HG03565 (cell line): ENCODE measurements at regions not wholly inside any gene's neighbourhood (a gene's known extent, or its start where the extent isn't known, plus 50 kb on each side); places are given as distances from the start of the nearest gene placed in this dataset.
"Not testable (repeated sequence)": the region's sequence is repeated elsewhere in the genome, so short reads cannot be mapped to it uniquely, and the experiment has no call there.

ENCODE experiments used
- ATAC-seq: cut with Tn5 transposase; IDR thresholded peaks from one replicate; pipeline ENCODE4 v1.9.1; 2021; ENCODE audit warnings: mild to moderate bottlenecking, moderate library complexity; ENCODE audit not compliant: unreplicated experiment

DNA sequence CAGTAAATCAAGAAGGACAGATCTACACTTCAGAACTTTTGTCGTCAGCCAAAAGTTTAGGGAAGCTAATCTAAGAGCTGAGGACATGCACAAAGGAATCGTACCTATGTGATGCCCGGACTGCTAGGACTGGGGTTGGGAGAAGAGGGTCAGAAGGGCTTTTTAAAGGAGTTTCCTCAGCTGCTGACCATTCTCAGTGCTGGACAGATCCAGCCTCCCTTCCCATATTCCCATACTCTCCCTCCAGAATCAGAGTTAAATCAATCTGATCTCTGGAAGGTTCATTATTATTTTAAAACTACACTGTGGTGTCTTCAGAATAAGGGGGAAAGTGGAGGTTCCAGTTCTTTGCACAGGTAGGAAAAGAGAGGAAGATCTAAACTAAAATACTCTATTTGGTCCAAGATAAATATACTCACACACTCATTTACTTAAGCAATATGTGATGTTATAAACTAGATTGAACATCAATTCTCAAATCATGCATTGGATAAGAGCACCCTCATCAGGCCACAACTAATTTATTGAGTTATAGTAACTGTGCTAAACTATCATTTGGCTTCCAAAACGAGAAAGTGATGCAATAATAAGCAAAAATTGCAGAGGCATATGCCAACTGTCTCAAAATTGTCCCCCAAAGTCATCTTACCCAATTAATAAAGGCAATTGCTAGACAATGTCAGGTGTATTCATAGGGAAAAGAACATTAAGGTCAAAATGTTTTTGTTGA, 124.7 kb downstream of the HNRNPD start:
- ATAC-seq: no peak

- ATAC-seq: no peak
Observed at GRCh38 chr4:82247629-82248028, 126.2 kb downstream of the HNRNPD start.

- no peak for ATAC-seq
Observed at GRCh38 chr4:82247171-82247570, 126.6 kb downstream of the HNRNPD start.

- ATAC-seq: no peak
Observed at GRCh38 chr4:82241534-82241933, 132.3 kb downstream of the HNRNPD start.

- no peak for ATAC-seq
Observed at GRCh38 chr4:82240410-82240809, 133.4 kb downstream of the HNRNPD start.

DNA sequence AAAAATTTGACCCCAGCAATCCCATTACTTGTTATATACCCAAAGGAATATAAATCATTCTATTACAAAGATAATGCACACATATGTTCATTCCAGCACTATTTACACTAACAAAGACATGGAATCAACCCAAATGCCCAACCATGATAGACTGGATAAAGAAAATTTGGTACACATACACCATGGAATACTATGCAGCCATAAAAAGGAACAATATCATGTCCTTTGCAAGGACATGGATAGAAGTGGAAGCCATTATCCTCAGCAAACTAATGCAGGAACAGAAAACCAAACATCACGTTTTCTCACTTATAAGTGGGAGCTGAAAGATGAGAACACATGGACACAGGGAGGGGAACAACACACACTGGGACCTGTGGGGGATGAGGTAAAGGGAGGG, 136.6 kb downstream of the HNRNPD start:
- not testable (repeated sequence) for ATAC-seq

DNA sequence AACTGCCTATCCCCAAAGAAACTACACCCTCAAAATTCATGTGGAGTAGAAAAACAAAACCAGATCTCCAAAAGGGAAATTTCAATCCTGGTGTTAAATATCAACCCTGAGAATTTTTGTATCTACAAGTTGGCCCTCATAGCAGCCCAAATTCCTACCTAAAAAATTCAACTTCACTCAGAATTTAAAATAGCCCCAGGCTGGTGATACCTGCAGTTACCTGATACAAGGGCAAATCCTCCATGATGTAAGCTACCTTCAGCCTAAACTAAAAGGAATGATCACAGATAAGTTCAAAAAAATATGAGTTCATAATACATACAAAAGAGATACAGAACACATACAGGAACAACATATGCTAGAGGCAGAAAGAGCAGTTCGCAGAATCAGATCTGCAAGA, 138.4 kb downstream of the HNRNPD start:
- no peak for ATAC-seq

GRCh38 chr4:82232891-82233290, 140.9 kb downstream of the HNRNPD start:
- ATAC-seq: no peak

DNA sequence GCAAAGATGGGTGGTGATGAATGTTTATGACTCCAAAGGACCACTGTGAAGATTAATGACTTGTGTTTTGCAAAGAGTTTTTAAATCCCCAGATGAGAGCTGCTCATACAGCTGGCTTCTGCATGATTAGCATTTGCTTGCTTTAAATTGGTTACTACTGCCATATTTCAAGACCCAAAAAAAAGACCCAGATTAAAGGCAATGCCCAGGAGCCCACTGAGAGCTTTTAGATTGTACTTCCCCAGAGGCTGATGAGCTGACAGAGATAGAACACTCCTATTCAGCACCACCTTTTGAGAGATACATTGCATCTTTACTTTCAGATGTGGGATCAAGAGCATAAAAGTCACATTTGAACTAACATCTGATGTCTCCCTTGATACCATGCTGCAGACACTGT, 142.0 kb downstream of the HNRNPD start:
- ATAC-seq: no peak

- no peak for ATAC-seq
Observed at GRCh38 chr4:82230306-82230705, 143.5 kb downstream of the HNRNPD start.

- ATAC-seq: no peak
Observed at GRCh38 chr4:82225030-82225429, 148.8 kb downstream of the HNRNPD start.

GRCh38 chr4:82223715-82224114, 150.1 kb downstream of the HNRNPD start:
- peak; percentile 61 for ATAC-seq

DNA sequence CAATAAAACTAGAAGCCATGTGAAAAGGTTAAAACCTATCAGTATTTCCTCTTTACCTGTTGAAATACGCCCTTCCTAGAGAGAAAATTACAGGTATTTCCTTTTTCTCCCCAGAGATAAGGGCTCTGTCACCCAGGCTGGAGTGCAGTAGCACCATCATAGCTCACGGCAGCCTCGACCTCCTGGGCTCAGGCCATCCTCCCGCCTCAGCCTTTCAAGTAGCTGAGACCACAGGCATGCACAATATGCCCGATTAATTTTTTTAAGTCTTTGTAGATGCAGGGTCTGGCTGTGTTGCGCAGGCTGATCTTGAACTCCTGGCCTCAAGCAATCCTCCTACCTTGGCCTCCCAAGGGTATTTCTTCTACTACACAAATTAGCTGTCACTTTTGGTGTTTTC, 154.4 kb downstream of the HNRNPD start:
- ATAC-seq: no peak

- no peak for ATAC-seq
Observed at GRCh38 chr4:82217986-82218715, 155.6 kb downstream of the HNRNPD start.

DNA sequence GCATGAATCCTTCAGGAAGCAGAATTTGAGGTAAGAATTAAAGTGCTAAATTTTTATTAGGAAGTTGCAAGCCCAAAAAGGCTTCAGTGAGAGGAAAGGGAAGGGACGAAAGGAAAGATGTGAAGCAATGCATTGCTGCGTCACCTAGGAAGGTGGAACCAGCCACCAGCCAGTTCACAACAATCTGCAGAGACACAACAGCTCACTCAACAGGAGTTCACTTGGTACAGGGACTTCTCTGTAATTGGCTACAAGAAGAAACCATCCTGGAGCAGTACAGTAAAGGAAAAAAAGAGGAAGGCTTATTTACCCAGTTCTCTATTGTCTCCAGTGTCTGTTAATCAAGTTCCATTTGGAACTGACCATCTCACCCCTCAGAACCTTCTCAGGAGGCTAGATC, 157.6 kb downstream of the HNRNPD start:
- no peak for ATAC-seq

GRCh38 chr4:82215800-82216199, 158.0 kb downstream of the HNRNPD start:
- ATAC-seq: no peak

DNA sequence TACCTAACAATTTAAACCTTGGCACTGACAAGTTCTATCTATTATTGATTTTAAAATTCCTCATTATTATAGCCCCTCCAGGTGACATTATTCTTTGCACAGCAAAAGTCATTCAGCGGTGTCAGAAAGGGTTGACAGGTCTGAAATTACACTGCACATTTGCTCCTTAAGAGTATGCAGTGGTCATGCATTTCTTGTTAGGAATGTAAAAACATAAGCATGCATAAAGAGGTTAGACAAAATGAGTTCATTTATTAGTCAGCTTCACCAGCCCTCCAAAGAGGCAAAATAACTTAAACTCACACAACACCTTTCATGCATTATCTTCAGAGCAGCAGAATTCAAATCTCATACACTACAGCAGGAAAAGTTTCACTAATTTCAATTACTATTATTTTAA, 158.8 kb downstream of the HNRNPD start:
- ATAC-seq: no peak

DNA sequence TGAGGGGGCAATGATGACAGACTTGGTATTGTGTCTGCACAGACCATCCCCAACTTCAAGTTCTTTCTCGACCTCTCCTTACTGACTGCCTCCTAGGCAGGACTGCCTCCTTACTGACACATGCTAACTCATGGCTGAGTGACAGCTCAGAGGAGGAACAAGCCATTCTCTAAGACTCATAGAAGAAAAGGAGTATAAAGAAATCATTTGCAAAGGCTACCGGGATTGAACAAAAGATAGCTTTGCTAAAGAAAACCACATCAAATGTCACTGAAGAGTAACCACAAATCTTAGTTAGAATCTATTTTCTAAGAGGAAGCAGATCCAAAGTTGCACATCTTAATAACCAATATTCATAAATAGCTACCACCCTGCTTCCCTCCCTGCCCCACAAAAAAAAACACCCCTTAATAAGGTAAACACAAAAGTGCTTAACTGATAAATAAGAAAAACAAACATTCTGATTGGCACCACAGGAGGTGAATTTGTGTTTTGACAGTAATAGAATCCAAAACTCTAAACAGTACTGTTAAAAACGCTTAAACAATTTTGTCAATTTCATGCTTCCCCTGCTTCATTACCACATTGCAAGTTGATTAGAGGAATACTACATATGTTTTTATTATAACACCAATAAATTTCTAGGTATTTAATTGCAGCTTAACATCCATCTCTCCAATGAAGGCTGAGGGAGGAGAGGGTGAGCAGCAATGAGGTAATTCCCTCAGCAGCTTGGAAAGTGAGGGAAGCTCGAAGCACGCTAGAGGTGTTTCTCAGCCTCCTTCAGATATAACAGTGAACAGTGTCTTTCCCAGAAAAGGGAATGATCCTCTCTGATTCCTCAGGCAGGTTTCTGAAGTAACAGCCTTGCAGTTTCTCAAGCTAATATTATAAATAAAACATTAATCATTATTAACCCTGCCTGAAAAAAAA, 160.0 kb downstream of the HNRNPD start:
- ATAC-seq: no peak

DNA sequence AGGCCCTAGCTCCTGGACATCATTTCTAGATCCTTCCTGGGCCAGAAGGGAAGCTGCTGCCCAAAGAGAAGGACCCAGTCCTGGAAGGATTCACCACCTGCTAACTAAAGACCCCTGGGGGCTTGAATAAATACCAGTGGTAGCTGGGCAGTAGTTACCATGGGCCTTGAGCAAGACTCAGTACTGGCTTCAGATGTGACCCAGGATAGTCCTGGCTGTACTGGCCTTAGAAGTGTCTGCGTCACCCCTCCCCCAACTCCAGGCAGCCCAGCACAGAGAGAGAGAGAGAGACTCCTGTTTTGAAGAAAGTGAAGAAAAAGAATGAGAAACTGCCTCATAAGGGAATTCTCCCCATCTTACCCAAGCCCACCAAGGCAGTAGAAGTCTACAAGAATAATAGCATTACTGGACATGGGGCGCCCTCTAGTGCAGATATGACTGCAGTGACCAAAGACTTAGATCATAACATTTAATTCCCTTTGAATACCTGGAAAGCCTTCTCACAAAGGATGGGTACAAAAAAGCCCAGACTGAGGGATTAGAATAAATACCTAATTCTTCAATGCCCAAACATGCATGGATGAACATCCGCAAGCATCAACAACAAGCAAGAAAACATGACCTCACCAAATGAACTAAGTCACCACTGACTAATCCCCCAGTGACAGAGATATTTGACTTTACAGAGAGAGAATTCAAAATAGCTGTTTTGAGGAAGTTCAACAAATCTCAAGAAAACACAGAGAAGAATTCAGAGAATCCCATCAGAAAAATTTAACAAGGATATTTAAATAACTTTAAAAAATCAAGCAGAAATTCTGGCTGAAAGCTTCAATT, 171.8 kb downstream of the HNRNPD start:
- ATAC-seq: no peak

- no peak for ATAC-seq
Observed at GRCh38 chr4:82201303-82201702, 172.5 kb downstream of the HNRNPD start.

DNA sequence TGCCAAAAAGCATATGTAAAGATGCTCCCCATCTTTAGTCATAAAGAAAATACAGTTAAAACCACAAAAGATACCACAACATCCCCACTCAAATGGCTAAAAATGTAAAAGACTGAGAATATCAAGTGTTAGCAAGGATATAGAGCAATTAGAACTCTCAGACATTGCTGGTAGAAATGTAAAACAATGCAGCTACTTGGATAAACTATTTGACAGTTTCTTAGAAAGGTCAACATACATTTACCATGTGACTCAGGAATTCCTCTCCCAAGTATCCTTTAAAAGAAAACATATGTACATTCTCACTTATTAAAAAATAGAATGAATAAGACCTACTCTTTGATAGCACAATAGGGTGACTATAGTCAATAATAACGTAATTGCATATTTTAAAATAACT, 173.7 kb downstream of the HNRNPD start:
- no peak for ATAC-seq
